ENCODE measurements at regions not wholly inside any gene's neighbourhood (a gene's known extent, or its start where the extent isn't known, plus 50 kb on each side); places are given as distances from the start of the nearest gene placed in this dataset.

GRCh38 chr2:15092181-15092580 lies 459.7 kb downstream of the LRATD1 start:
- Histone ChIP-seq H3K4me1 (ENCODE audit: insufficient read depth) (no peaks in the 10 kb centered on the region), H3K27me3 (no peaks in the 10 kb centered on the region), H3K9me3 (no peaks in the 10 kb centered on the region), H3K4me3 (no peak overlapping the region), H3K27ac (no peak overlapping the region), H3K36me3 (no peaks in the 10 kb centered on the region)
- intact Hi-C loops (cut with DNase I) = no loop called here
- 60 to 81% (median 80%) methylated on average over 1 of the region's 1 CpG for WGBS, 3 donors
- TF ChIP-seq CTCF (IDR thresholded peaks at IDR 0.05) = no peak
- TF ChIP-seq POLR2A (IDR thresholded peaks at IDR 0.05) = no peak
- TF ChIP-seq EP300 (IDR thresholded peaks at IDR 0.05) = no peak
- DNase-seq = no peak

- TF ChIP-seq POLR2A (IDR thresholded peaks at IDR 0.05) (no peak), CTCF (IDR thresholded peaks at IDR 0.05) (no peak), EP300 (IDR thresholded peaks at IDR 0.05) (no peak)
- WGBS, 3 donors = 71 to 77% (median 74%) methylated on average over 6 of the region's 6 CpGs
- intact Hi-C loops (cut with DNase I) = no loop called here
Measured at GRCh38 chr2:15092691-15093090, 460.2 kb downstream of the LRATD1 start.

GRCh38 chr2:15094161-15094560 lies 461.6 kb downstream of the LRATD1 start:
- Histone ChIP-seq H3K9me3 (no peaks in the 10 kb centered on the region), H3K36me3 (no peaks in the 10 kb centered on the region), H3K27me3 (no peaks in the 10 kb centered on the region), H3K4me1 (ENCODE audit: insufficient read depth) (no peaks in the 10 kb centered on the region), H3K27ac (no peak overlapping the region), H3K4me3 (no peak overlapping the region)
- TF ChIP-seq CTCF (IDR thresholded peaks at IDR 0.05) (no peak), EP300 (IDR thresholded peaks at IDR 0.05) (no peak), POLR2A (IDR thresholded peaks at IDR 0.05) (no peak)
- intact Hi-C loops (cut with DNase I) = no loop called here
- no peak for DNase-seq
- WGBS, 3 donors = 90 to 97% (median 94%) methylated on average over 1 of the region's 1 CpG

More at GRCh38 chr2:15092691-15093090, 460.2 kb downstream of the LRATD1 start:
- Histone ChIP-seq H3K4me1 (ENCODE audit: insufficient read depth) (no peaks in the 10 kb centered on the region), H3K4me3 (no peak overlapping the region), H3K9me3 (no peaks in the 10 kb centered on the region), H3K27me3 (no peaks in the 10 kb centered on the region), H3K36me3 (no peaks in the 10 kb centered on the region), H3K27ac (no peak overlapping the region)
- DNase-seq = no peak

GRCh38 chr2:15096873-15097272 lies 464.3 kb downstream of the NBAS start:
- H3K27me3 ChIP-seq = no peaks in the 10 kb centered on the region
- no peak for DNase-seq
- no peaks in the 10 kb centered on the region for H3K4me1 ChIP-seq (ENCODE audit: insufficient read depth)
- intact Hi-C loops (cut with DNase I) = no loop called here
- H3K36me3 ChIP-seq = no peaks in the 10 kb centered on the region
- no peak for TF ChIP-seq CTCF (IDR thresholded peaks at IDR 0.05)
- no peak for TF ChIP-seq POLR2A (IDR thresholded peaks at IDR 0.05)
- TF ChIP-seq EP300 (IDR thresholded peaks at IDR 0.05) = no peak
- no peak overlapping the region for H3K4me3 ChIP-seq
- no peak overlapping the region for H3K27ac ChIP-seq
- no peaks in the 10 kb centered on the region for H3K9me3 ChIP-seq

- Histone ChIP-seq H3K9me3 (peaks cover 0 to 3% of the 10 kb centered on the region in 2 donors), H3K27ac (no peak overlapping the region), H3K4me1 (ENCODE audit: insufficient read depth) (no peaks in the 10 kb centered on the region), H3K27me3 (no peaks in the 10 kb centered on the region), H3K36me3 (no peaks in the 10 kb centered on the region), H3K4me3 (no peak overlapping the region)
- TF ChIP-seq EP300 (IDR thresholded peaks at IDR 0.05) = no peak
- no peak for TF ChIP-seq CTCF (IDR thresholded peaks at IDR 0.05)
- no peak for TF ChIP-seq POLR2A (IDR thresholded peaks at IDR 0.05)
- intact Hi-C loops (cut with DNase I) = no loop called here
- 52 to 60% (median 56%) methylated on average over 1 of the region's 1 CpG for WGBS, 3 donors
- no peak for DNase-seq
Measured at GRCh38 chr2:15107137-15107536, 454.0 kb downstream of the NBAS start.

All from ovary (tissue), 7 donors.